Liver (tissue), 8 donors: ENCODE measurements at regions not wholly inside any gene's neighbourhood (a gene's known extent, or its start where the extent isn't known, plus 50 kb on each side); places are given as distances from the start of the nearest gene placed in this dataset.

Experiments used
- DNase-seq: peaks from one replicate; pipeline ENCODE4 v3.0.0-alpha.2; 2017; ENCODE audit warnings: low spot score
- H3K27ac ChIP-seq, 2 donors: one replicate each; pipeline ENCODE4 v1.7.0; 2013; ENCODE audit warnings: inconsistent platforms in 2 of 2, low read length in 2 of 2, control low read depth in 1 of 2, low read depth in 1 of 2, mild to moderate bottlenecking in 1 of 2
- H3K27me3 ChIP-seq, 4 donors: one replicate each; pipeline versions ENCODE4 v1.6.1 to v1.7.0; 2013; ENCODE audit warnings: low read length in 3 of 4, inconsistent platforms in 1 of 4, mild to moderate bottlenecking in 1 of 4, moderate library complexity in 1 of 4; ENCODE audit not compliant: control insufficient read depth in 4 of 4, insufficient read depth in 4 of 4
- H3K36me3 ChIP-seq, 4 donors: one replicate each; pipeline versions ENCODE4 v1.6.1 to v1.7.0; 2013; ENCODE audit warnings: low read length in 3 of 4, mild to moderate bottlenecking in 3 of 4, low read depth in 1 of 4, moderate library complexity in 1 of 4; ENCODE audit not compliant: control insufficient read depth in 4 of 4, insufficient read depth in 3 of 4
- H3K4me1 ChIP-seq, 4 donors: one replicate each; pipeline versions ENCODE4 v1.6.1 to v1.7.0; 2013; ENCODE audit warnings: low read length in 3 of 4, mild to moderate bottlenecking in 3 of 4, moderate library complexity in 1 of 4; ENCODE audit not compliant: control insufficient read depth in 4 of 4, insufficient read depth in 4 of 4
- H3K4me3 ChIP-seq, 3 donors: one replicate each; pipeline versions ENCODE4 v1.6.1 to v1.7.0; 2013; ENCODE audit warnings: low read length in 3 of 3, control low read depth in 1 of 3, low read depth in 1 of 3, mild to moderate bottlenecking in 1 of 3
- H3K9ac ChIP-seq, 2 donors: one replicate each; pipeline ENCODE4 v1.7.0; 2013; ENCODE audit warnings: low read length in 2 of 2, mild to moderate bottlenecking in 2 of 2, moderate library complexity in 2 of 2, control low read depth in 1 of 2, low read depth in 1 of 2
- H3K9me3 ChIP-seq, 4 donors: one replicate each; pipeline versions ENCODE4 v1.6.1 to v1.7.0; 2013; ENCODE audit warnings: low read length in 3 of 4; ENCODE audit not compliant: control insufficient read depth in 4 of 4
- EGR1 ChIP-seq, 2 donors: IDR thresholded peaks; 2 replicates each; pipeline ENCODE4 v1.6.1; 2016 to 2018; ENCODE audit warnings: antibody characterized with exemption in 2 of 2, low read depth in 2 of 2
- FOXA1 ChIP-seq: IDR thresholded peaks from 2 replicates; pipeline ENCODE4 v1.6.1; 2016; ENCODE audit warnings: antibody characterized with exemption
- FOXA2 ChIP-seq: IDR thresholded peaks from 2 replicates; pipeline ENCODE4 v1.6.1; 2016; ENCODE audit warnings: antibody characterized with exemption
- GABPA ChIP-seq, 2 donors: IDR thresholded peaks in 1 of 2; conservative IDR thresholded peaks in 1 of 2; 2 replicates each; pipeline ENCODE4 v1.6.1; 2016; ENCODE audit warnings: antibody characterized with exemption in 2 of 2, mild to moderate bottlenecking in 1 of 2, moderate library complexity in 1 of 2
- HNF4A ChIP-seq, 2 donors: conservative IDR thresholded peaks; 2 replicates each; pipeline ENCODE4 v1.6.1; 2016; ENCODE audit warnings: antibody characterized with exemption in 2 of 2, mild to moderate bottlenecking in 2 of 2
- HNF4G ChIP-seq: IDR thresholded peaks from 2 replicates; pipeline ENCODE4 v1.6.1; 2016; ENCODE audit warnings: antibody characterized with exemption
- JUND ChIP-seq, 2 donors: IDR thresholded peaks; 2 replicates each; pipeline ENCODE4 v1.6.1; 2016; ENCODE audit warnings: antibody characterized with exemption in 2 of 2
- NR2F2 ChIP-seq: IDR thresholded peaks from 2 replicates; pipeline ENCODE4 v1.6.1; 2016; ENCODE audit warnings: antibody characterized with exemption
- RAD21 ChIP-seq, 2 donors: IDR thresholded peaks; 2 replicates each; pipeline ENCODE4 v1.6.1; 2016; ENCODE audit warnings: antibody characterized with exemption in 2 of 2, mild to moderate bottlenecking in 2 of 2
- RXRA ChIP-seq, 2 donors: IDR thresholded peaks; 2 replicates each; pipeline ENCODE4 v1.6.1; 2017 to 2018; ENCODE audit warnings: antibody characterized with exemption in 2 of 2, mild to moderate bottlenecking in 1 of 2
- SP1 ChIP-seq: IDR thresholded peaks from 2 replicates; pipeline ENCODE4 v1.6.1; 2018; ENCODE audit warnings: antibody characterized with exemption, mild to moderate bottlenecking
- TAF1 ChIP-seq: conservative IDR thresholded peaks from 2 replicates; pipeline ENCODE4 v1.6.1; 2016; ENCODE audit warnings: antibody characterized with exemption, mild to moderate bottlenecking
- YY1 ChIP-seq: IDR thresholded peaks from 2 replicates; pipeline ENCODE4 v1.6.1; 2016; ENCODE audit warnings: antibody characterized with exemption, mild to moderate bottlenecking
- WGBS: extraction: QIAGEN DNeasy Blood & Tissue Kit; methylation state at CpG from one replicate; pipeline ENCODE4 v1.1.7; 2013; 5-methylcytosine and 5-hydroxymethylcytosine counted together
- TF ChIP-seq, protein P1 (sequence below): IDR thresholded peaks from 2 replicates; pipeline ENCODE4 v1.6.1; 2016; ENCODE audit warnings: antibody characterized with exemption
- TF ChIP-seq, protein P2 (sequence below): fragments of 150-350 bp; IDR thresholded peaks from 2 replicates; pipeline ENCODE4 v1.5.1; 2017; ENCODE audit warnings: improper control_type of control experiment, low read depth, low read length; ENCODE audit not compliant: missing input control
- TF ChIP-seq, protein P3 (sequence below): IDR thresholded peaks from 2 replicates; pipeline ENCODE4 v1.6.1; 2016; ENCODE audit warnings: antibody characterized with exemption
- TF ChIP-seq, protein P4 (sequence below): IDR thresholded peaks from 2 replicates; pipeline ENCODE4 v1.6.1; 2016; ENCODE audit warnings: antibody characterized with exemption, mild to moderate bottlenecking
- TF ChIP-seq, protein P5 (sequence below): IDR thresholded peaks from 2 replicates; pipeline ENCODE4 v1.6.1; 2016; ENCODE audit warnings: antibody characterized with exemption
- donor health status: healthy.
- donor health status: healthy.
- donor health status: healthy.
- donor health status: healthy.
- donor health status: healthy.

DNA sequence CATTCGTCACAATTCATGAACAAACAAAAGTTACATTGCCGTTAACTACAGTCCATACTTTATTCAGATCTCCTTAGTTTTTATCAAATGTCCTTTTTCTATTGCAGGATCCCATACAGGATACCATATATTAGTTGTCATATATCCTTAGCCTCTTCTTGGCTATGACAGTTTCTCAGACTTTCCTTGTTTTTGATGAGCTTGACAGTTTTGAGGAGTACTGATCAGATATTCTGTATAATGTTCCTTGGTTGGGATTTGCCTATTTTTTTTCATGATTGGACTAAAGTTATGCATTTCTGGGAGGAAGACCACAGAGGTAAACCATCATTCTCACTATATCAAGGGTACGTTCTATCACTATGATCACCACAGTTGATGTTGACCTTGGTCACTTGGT is 1627.4 kb upstream of the C9orf72 start:
- Histone ChIP-seq H3K9me3 (no peaks in the 10 kb centered on the region), H3K27ac (no peak overlapping the region), H3K36me3 (no peaks in the 10 kb centered on the region), H3K9ac (no peak overlapping the region), H3K27me3 (no peaks in the 10 kb centered on the region), H3K4me1 (no peaks in the 10 kb centered on the region), H3K4me3 (no peak overlapping the region)
- no peak for DNase-seq
- 72% methylated on average over 3 of the region's 3 CpGs for WGBS
- TF ChIP-seq, protein P1, sequence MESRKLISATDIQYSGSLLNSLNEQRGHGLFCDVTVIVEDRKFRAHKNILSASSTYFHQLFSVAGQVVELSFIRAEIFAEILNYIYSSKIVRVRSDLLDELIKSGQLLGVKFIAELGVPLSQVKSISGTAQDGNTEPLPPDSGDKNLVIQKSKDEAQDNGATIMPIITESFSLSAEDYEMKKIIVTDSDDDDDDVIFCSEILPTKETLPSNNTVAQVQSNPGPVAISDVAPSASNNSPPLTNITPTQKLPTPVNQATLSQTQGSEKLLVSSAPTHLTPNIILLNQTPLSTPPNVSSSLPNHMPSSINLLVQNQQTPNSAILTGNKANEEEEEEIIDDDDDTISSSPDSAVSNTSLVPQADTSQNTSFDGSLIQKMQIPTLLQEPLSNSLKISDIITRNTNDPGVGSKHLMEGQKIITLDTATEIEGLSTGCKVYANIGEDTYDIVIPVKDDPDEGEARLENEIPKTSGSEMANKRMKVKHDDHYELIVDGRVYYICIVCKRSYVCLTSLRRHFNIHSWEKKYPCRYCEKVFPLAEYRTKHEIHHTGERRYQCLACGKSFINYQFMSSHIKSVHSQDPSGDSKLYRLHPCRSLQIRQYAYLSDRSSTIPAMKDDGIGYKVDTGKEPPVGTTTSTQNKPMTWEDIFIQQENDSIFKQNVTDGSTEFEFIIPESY = no peak
- TF ChIP-seq GABPA (IDR thresholded peaks at IDR 0.05 in 1 of 2, conservative IDR thresholded peaks at IDR 0.05 in 1 of 2) (no peak), HNF4G (no peak)

DNA sequence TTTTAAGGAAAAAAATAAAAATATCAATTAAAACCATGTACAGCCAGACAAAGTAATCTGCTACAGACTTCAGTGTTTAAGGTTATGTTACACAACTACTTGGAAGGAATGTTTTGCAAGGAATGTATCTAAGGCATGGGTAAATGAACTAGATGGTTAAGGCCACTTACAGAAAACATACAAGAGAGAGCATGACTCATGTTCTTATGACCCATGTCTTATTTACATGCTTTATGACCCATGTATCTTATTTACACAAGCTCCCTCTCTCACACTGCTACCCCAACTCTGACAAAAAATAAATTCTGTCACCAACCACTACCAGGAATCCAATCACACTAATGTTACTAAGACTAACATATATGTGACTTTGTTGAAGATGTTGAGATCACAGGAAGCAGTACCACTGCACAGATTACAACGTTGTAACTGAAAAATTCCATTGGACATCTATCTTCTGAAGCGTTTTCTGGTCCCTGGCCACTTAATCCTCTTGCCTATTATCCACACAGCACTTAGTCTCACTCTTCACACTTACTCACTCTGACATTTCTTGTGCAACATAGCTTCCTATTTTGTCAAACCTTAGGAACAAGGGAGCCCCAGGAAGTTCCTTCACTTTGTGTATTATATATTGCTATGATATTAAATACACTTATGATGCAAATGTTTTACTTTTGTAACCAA is 1630.1 kb upstream of the C9orf72 start:
- no peak overlapping the region for H3K4me3 ChIP-seq
- H3K27ac ChIP-seq = no peak overlapping the region
- 38% methylated on average over 2 of the region's 2 CpGs for WGBS
- no peak for TF ChIP-seq JUND (IDR thresholded peaks at IDR 0.05)
- no peak for TF ChIP-seq TAF1
- TF ChIP-seq, protein P1 = no peak
- TF ChIP-seq, protein P2, sequence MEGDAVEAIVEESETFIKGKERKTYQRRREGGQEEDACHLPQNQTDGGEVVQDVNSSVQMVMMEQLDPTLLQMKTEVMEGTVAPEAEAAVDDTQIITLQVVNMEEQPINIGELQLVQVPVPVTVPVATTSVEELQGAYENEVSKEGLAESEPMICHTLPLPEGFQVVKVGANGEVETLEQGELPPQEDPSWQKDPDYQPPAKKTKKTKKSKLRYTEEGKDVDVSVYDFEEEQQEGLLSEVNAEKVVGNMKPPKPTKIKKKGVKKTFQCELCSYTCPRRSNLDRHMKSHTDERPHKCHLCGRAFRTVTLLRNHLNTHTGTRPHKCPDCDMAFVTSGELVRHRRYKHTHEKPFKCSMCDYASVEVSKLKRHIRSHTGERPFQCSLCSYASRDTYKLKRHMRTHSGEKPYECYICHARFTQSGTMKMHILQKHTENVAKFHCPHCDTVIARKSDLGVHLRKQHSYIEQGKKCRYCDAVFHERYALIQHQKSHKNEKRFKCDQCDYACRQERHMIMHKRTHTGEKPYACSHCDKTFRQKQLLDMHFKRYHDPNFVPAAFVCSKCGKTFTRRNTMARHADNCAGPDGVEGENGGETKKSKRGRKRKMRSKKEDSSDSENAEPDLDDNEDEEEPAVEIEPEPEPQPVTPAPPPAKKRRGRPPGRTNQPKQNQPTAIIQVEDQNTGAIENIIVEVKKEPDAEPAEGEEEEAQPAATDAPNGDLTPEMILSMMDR = no peak
- TF ChIP-seq HNF4G = no peak
- TF ChIP-seq, protein P3, sequence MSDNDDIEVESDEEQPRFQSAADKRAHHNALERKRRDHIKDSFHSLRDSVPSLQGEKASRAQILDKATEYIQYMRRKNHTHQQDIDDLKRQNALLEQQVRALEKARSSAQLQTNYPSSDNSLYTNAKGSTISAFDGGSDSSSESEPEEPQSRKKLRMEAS = no peak
- TF ChIP-seq EGR1 (IDR thresholded peaks at IDR 0.05; ENCODE audit: low read depth in 2 of 2) = no peak
- TF ChIP-seq, protein P4, sequence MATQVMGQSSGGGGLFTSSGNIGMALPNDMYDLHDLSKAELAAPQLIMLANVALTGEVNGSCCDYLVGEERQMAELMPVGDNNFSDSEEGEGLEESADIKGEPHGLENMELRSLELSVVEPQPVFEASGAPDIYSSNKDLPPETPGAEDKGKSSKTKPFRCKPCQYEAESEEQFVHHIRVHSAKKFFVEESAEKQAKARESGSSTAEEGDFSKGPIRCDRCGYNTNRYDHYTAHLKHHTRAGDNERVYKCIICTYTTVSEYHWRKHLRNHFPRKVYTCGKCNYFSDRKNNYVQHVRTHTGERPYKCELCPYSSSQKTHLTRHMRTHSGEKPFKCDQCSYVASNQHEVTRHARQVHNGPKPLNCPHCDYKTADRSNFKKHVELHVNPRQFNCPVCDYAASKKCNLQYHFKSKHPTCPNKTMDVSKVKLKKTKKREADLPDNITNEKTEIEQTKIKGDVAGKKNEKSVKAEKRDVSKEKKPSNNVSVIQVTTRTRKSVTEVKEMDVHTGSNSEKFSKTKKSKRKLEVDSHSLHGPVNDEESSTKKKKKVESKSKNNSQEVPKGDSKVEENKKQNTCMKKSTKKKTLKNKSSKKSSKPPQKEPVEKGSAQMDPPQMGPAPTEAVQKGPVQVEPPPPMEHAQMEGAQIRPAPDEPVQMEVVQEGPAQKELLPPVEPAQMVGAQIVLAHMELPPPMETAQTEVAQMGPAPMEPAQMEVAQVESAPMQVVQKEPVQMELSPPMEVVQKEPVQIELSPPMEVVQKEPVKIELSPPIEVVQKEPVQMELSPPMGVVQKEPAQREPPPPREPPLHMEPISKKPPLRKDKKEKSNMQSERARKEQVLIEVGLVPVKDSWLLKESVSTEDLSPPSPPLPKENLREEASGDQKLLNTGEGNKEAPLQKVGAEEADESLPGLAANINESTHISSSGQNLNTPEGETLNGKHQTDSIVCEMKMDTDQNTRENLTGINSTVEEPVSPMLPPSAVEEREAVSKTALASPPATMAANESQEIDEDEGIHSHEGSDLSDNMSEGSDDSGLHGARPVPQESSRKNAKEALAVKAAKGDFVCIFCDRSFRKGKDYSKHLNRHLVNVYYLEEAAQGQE = no peak
- TF ChIP-seq, protein P5, sequence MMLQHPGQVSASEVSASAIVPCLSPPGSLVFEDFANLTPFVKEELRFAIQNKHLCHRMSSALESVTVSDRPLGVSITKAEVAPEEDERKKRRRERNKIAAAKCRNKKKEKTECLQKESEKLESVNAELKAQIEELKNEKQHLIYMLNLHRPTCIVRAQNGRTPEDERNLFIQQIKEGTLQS = no peak
- no peak for TF ChIP-seq GABPA (IDR thresholded peaks at IDR 0.05 in 1 of 2, conservative IDR thresholded peaks at IDR 0.05 in 1 of 2)
- no peak for TF ChIP-seq YY1
- TF ChIP-seq RAD21 (IDR thresholded peaks at IDR 0.05) = no peak
- no peak for TF ChIP-seq FOXA1
- TF ChIP-seq FOXA2 = no peak
- no peak for TF ChIP-seq NR2F2
- no peak for TF ChIP-seq RXRA (IDR thresholded peaks at IDR 0.05)
- no peak for TF ChIP-seq SP1
- no peak for TF ChIP-seq HNF4A (conservative IDR thresholded peaks at IDR 0.05)
- no peak overlapping the region for H3K9ac ChIP-seq
- no peaks in the 10 kb centered on the region for H3K27me3 ChIP-seq
- no peaks in the 10 kb centered on the region for H3K36me3 ChIP-seq
- no peak for DNase-seq
- H3K9me3 ChIP-seq = no peaks in the 10 kb centered on the region
- no peaks in the 10 kb centered on the region for H3K4me1 ChIP-seq
